Panc1 (cell line): ENCODE measurements at regions not wholly inside any gene's neighbourhood (a gene's known extent, or its start where the extent isn't known, plus 50 kb on each side); places are given as distances from the start of the nearest gene placed in this dataset.

Experiments used
- ATAC-seq: fragments of 200-7000 bp; cut with Tn5 transposase; 2 replicates; pipeline ENCODE4 v1.9.1; 2020; ENCODE audit warnings: mild to moderate bottlenecking, moderate library complexity
- BruUV-seq: library from RNA; stranded (reverse); fragments of 400-500 nt; replicated peaks from 2 replicates; lab custom pipeline; 2021; lab: Mats Ljungman, UMichigan
- CTCF ChIA-PET: fragments of 300-600 bp; sonication (Branson Sonifier 250); formaldehyde crosslinking; loops from one replicate; lab custom pipeline; 2022; ENCODE audit warnings: antibody characterized with exemption; lab: Charles Lee
- POLR2A ChIA-PET: fragments of 300-600 bp; sonication (Branson Sonifier 250); formaldehyde crosslinking; loops from one replicate; lab custom pipeline; 2022; ENCODE audit warnings: antibody characterized with exemption; lab: Charles Lee
- DNase-seq: peaks from one replicate; pipeline ENCODE4 v3.0.0-alpha.2; 2010; ENCODE audit warnings: low read depth, low spot score
- H3K27ac ChIP-seq: 2 replicates; pipeline ENCODE4 v1.5.1; 2011; ENCODE audit warnings: mild to moderate bottlenecking, low read length, inconsistent platforms
- H3K27me3 ChIP-seq: fragments of 200-500 bp; sonication (Bioruptor generic); 2 replicates; pipeline ENCODE4 v1.6.0; 2014; ENCODE audit warnings: low read length, inconsistent platforms; ENCODE audit not compliant: control insufficient read depth, insufficient read depth
- H3K36me3 ChIP-seq: fragments of 200-500 bp; sonication (Bioruptor generic); 2 replicates; pipeline ENCODE4 v1.5.1; 2014; ENCODE audit warnings: inconsistent platforms, mild to moderate bottlenecking, low read length, moderate library complexity; ENCODE audit not compliant: control insufficient read depth, insufficient read depth
- H3K4me1 ChIP-seq: 2 replicates; pipeline ENCODE4 v1.5.1; 2011; ENCODE audit warnings: inconsistent platforms, mild to moderate bottlenecking, low read length, moderate library complexity; ENCODE audit not compliant: control insufficient read depth, insufficient read depth
- H3K4me3 ChIP-seq, 2 experiments: 2 replicates each; pipeline ENCODE4 v1.5.1; 2011 to 2012; ENCODE audit warnings: low read depth in 2 of 2, low read length in 2 of 2, mild to moderate bottlenecking in 2 of 2, inconsistent platforms in 1 of 2, moderate library complexity in 1 of 2
- H3K9me3 ChIP-seq: fragments of 200-500 bp; sonication (Bioruptor generic); 2 replicates; pipeline ENCODE4 v1.5.1; 2014; ENCODE audit warnings: low read depth, mild to moderate bottlenecking, inconsistent platforms, low read length, moderate library complexity; ENCODE audit not compliant: control insufficient read depth, insufficient read depth
- POLR2AphosphoS5 ChIP-seq: IDR thresholded peaks from 2 replicates; pipeline ENCODE4 v1.6.1; 2012; ENCODE audit warnings: mild to moderate bottlenecking, low read depth, low read length, moderate library complexity
- REST ChIP-seq, 2 experiments: IDR thresholded peaks; 2 replicates each; pipeline ENCODE4 v1.6.1; 2011 to 2012; ENCODE audit warnings: low read depth in 2 of 2, control low read depth in 1 of 2, low read length in 1 of 2, mild to moderate bottlenecking in 1 of 2, moderate library complexity in 1 of 2; ENCODE audit not compliant: insufficient read depth in 1 of 2
- SIN3A ChIP-seq: IDR thresholded peaks from 2 replicates; pipeline ENCODE4 v1.6.1; 2012; ENCODE audit warnings: low read depth, mild to moderate bottlenecking, low read length, moderate library complexity, borderline replicate concordance; ENCODE audit not compliant: insufficient read depth
- TCF7L2 ChIP-seq: IDR thresholded peaks from 2 replicates; pipeline ENCODE4 v1.6.1; 2011; ENCODE audit warnings: mild to moderate bottlenecking, low read depth, low read length, inconsistent platforms
- in situ Hi-C: cut with HindIII; loops from 2 replicates; pipeline ENCODE4 v1.10.0; 2016; ENCODE audit warnings: low sequenced_read_pairs, low pct_unique_long_range_greater_than_20kb
- intact Hi-C: fragments of 100-400 bp; cut with micrococcal nuclease; formaldehyde crosslinking; loops from one replicate; pipeline ENCODE4 v1.10.0; 2022; ENCODE audit not compliant: unreplicated experiment
- TF ChIP-seq, protein P1 (sequence below): fragments of 450-650 bp; IDR thresholded peaks from 2 replicates; pipeline ENCODE4 v1.5.1; 2017; ENCODE audit warnings: mild to moderate bottlenecking

GRCh38 chr9:712643-713042, 128.9 kb upstream of the DMRT1 start:
- in situ Hi-C loops (no loop called here), intact Hi-C loops (no loop called here)
- no peak for ATAC-seq
- POLR2A ChIA-PET, result no interaction called here
- H3K4me1 ChIP-seq, result no peaks in the 10 kb centered on the region
- H3K36me3 ChIP-seq, result no peaks in the 10 kb centered on the region
- CTCF ChIA-PET, result no interaction called here
- H3K27ac ChIP-seq, result no peak overlapping the region
- no peak for DNase-seq
- no TSS peak for BruUV-seq
- no peak overlapping the region for H3K4me3 ChIP-seq
- no peaks in the 10 kb centered on the region for H3K9me3 ChIP-seq
- no peaks in the 10 kb centered on the region for H3K27me3 ChIP-seq
- TF ChIP-seq POLR2AphosphoS5, result no peak

DNA sequence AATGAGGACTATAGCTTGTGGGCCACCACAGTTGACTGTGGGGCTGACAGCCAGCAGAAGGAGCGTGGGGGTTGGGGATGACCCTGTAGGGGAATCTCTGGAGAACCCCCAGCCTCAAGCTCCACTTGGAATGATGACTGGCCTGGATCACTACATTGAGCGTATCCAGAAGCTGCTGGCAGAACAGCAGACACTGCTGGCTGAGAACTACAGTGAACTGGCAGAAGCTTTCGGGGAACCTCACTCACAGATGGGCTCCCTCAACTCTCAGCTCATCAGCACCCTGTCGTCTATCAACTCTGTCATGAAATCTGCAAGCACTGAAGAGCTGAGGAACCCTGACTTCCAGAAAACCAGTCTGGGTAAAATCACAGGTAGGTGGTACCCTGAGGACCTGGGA, 128.4 kb upstream of the DMRT1 start:
- H3K4me1 ChIP-seq, result no peaks in the 10 kb centered on the region
- DNase-seq (no peak), ATAC-seq (no peak)
- H3K36me3 ChIP-seq, result no peaks in the 10 kb centered on the region
- no peak overlapping the region for H3K27ac ChIP-seq
- intact Hi-C loops, result no loop called here
- in situ Hi-C loops, result no loop called here
- ChIA-PET CTCF (no interaction called here), POLR2A (no interaction called here)
- no peaks in the 10 kb centered on the region for H3K27me3 ChIP-seq
- BruUV-seq, result no TSS peak
- H3K9me3 ChIP-seq, result no peaks in the 10 kb centered on the region
- TF ChIP-seq REST (IDR thresholded peaks at IDR 0.05; ENCODE audit: insufficient read depth in 1 of 2, low read depth in 2 of 2, low read length in 1 of 2), result no peak
- TF ChIP-seq POLR2AphosphoS5, result no peak
- TF ChIP-seq SIN3A, result no peak
- no peak for TF ChIP-seq TCF7L2
- TF ChIP-seq, protein P1, sequence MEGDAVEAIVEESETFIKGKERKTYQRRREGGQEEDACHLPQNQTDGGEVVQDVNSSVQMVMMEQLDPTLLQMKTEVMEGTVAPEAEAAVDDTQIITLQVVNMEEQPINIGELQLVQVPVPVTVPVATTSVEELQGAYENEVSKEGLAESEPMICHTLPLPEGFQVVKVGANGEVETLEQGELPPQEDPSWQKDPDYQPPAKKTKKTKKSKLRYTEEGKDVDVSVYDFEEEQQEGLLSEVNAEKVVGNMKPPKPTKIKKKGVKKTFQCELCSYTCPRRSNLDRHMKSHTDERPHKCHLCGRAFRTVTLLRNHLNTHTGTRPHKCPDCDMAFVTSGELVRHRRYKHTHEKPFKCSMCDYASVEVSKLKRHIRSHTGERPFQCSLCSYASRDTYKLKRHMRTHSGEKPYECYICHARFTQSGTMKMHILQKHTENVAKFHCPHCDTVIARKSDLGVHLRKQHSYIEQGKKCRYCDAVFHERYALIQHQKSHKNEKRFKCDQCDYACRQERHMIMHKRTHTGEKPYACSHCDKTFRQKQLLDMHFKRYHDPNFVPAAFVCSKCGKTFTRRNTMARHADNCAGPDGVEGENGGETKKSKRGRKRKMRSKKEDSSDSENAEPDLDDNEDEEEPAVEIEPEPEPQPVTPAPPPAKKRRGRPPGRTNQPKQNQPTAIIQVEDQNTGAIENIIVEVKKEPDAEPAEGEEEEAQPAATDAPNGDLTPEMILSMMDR, result no peak
- no peak overlapping the region for H3K4me3 ChIP-seq

- ChIA-PET CTCF (no interaction called here), POLR2A (no interaction called here)
- intact Hi-C loops (no loop called here), in situ Hi-C loops (no loop called here)
- Histone ChIP-seq H3K4me3 (no peak overlapping the region), H3K36me3 (no peaks in the 10 kb centered on the region), H3K4me1 (no peaks in the 10 kb centered on the region), H3K27me3 (no peaks in the 10 kb centered on the region), H3K27ac (no peak overlapping the region), H3K9me3 (no peaks in the 10 kb centered on the region)
- TF ChIP-seq SIN3A (no peak), REST (IDR thresholded peaks at IDR 0.05; ENCODE audit: insufficient read depth in 1 of 2, low read depth in 2 of 2, low read length in 1 of 2) (no peak), POLR2AphosphoS5 (no peak), TCF7L2 (no peak)
- TF ChIP-seq, protein P1, result no peak
- BruUV-seq, result no TSS peak
- DNase-seq (no peak), ATAC-seq (no peak)
These were observed 126.8 kb upstream of the DMRT1 start for GRCh38 chr9:714675-715074.
